HG03175 (cell line): ENCODE measurements at regions not wholly inside any gene's neighbourhood (a gene's known extent, or its start where the extent isn't known, plus 50 kb on each side); places are given as distances from the start of the nearest gene placed in this dataset.
"Not testable (repeated sequence)": the region's sequence is repeated elsewhere in the genome, so short reads cannot be mapped to it uniquely, and the experiment has no call there.

Experiments
- ATAC-seq: cut with Tn5 transposase; IDR thresholded peaks from one replicate; pipeline ENCODE4 v1.9.1; 2021; ENCODE audit warnings: mild to moderate bottlenecking, moderate library complexity; ENCODE audit not compliant: unreplicated experiment

GRCh38 chr13:70817576-70817975 lies 709.3 kb upstream of the KLHL1 start:
- no peak for ATAC-seq

- ATAC-seq = no peak
These were observed 708.6 kb upstream of the KLHL1 start for GRCh38 chr13:70816853-70817252.

GRCh38 chr13:70814684-70815083 lies 706.4 kb upstream of the KLHL1 start:
- ATAC-seq = no peak

GRCh38 chr13:70812481-70812880 lies 704.2 kb upstream of the KLHL1 start:
- ATAC-seq = no peak

- no peak for ATAC-seq
These were observed 701.3 kb upstream of the KLHL1 start for GRCh38 chr13:70809588-70809987.

- ATAC-seq = no peak
These were observed 690.1 kb upstream of the KLHL1 start for GRCh38 chr13:70798385-70798784.

- ATAC-seq = no peak
These were observed 687.2 kb upstream of the KLHL1 start for GRCh38 chr13:70795484-70795883.

- no peak for ATAC-seq
These were observed 683.9 kb upstream of the KLHL1 start for GRCh38 chr13:70792121-70792520.

GRCh38 chr13:70789751-70790150 lies 681.5 kb upstream of the KLHL1 start:
- ATAC-seq = no peak

- no peak for ATAC-seq
These were observed 679.8 kb upstream of the KLHL1 start for GRCh38 chr13:70788074-70788473.

- ATAC-seq = no peak
These were observed 676.1 kb upstream of the KLHL1 start for GRCh38 chr13:70784207-70784989.

- no peak for ATAC-seq
These were observed 661.6 kb upstream of the KLHL1 start for GRCh38 chr13:70769817-70770216.

- ATAC-seq = no peak
These were observed 650.7 kb upstream of the KLHL1 start for GRCh38 chr13:70758932-70759331.

- no peak for ATAC-seq
These were observed 647.8 kb upstream of the KLHL1 start for GRCh38 chr13:70756088-70756487.

- no peak for ATAC-seq
These were observed 647.2 kb upstream of the KLHL1 start for GRCh38 chr13:70755456-70755855.

- ATAC-seq = no peak
These were observed 639.0 kb upstream of the KLHL1 start for GRCh38 chr13:70747262-70747661.

GRCh38 chr13:70746469-70746868 lies 638.2 kb upstream of the KLHL1 start:
- ATAC-seq = not testable (repeated sequence)

GRCh38 chr13:70736622-70737317 lies 628.5 kb upstream of the KLHL1 start:
- ATAC-seq = no peak

- ATAC-seq = no peak
These were observed 624.4 kb upstream of the KLHL1 start for GRCh38 chr13:70732611-70733010.

GRCh38 chr13:70729369-70729768 lies 621.1 kb upstream of the KLHL1 start:
- no peak for ATAC-seq

GRCh38 chr13:70723732-70724131 lies 615.5 kb upstream of the KLHL1 start:
- no peak for ATAC-seq

- no peak for ATAC-seq
These were observed 612.1 kb upstream of the KLHL1 start for GRCh38 chr13:70720386-70720785.
